ENCODE measurements at regions not wholly inside any gene's neighbourhood (a gene's known extent, or its start where the extent isn't known, plus 50 kb on each side); places are given as distances from the start of the nearest gene placed in this dataset.

DNA sequence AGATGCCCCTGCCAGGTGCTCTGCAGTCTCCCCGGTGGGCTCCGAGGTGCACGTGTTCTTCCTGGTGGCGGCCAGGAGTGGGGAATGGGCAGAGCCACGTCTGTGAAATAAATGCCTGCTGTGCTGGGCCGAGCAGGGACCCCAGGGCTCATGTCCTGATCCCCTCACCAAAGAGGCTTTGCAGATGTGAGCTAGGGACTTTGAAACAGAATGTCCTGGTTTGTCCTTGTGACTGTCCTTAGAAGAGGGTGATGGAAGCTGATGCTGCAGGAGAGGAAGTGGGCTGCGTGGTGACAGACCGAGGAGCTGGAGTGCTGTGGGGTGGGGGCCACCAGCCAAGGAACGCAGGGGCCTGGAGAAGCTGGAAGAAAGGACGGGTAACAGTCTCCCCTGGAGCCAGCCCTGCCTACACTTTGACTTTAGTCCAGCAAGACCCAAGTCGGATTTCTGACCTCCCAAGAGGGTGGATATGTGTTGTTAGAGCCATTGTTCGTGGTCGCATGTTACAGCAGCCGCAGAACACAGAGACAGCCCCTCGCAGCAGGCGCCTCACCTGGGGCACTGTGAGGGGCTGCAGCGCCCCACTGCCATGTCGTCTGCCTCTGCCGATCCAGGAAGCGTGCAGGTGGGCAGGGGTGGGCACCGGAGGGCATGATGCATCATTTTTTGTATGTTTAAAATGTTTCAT, 217.9 kb upstream of the CIBAR2 start:
- peaks cover 19% of the 10 kb centered on the region; the same call in 1 of the 2 replicates for H3K27me3 ChIP-seq (ENCODE audit: insufficient read depth, low read length)
- no peak overlapping the region for H2BK12ac ChIP-seq (ENCODE audit: insufficient read length, low read depth, low read length)
- H4K20me1 ChIP-seq (ENCODE audit: control insufficient read depth, insufficient read depth, insufficient read length): no peaks in the 10 kb centered on the region
- peak overlapping the region; percentile 41 for H3K4me2 ChIP-seq (ENCODE audit: insufficient read depth, insufficient read length, low read length)
- H3K79me1 ChIP-seq (ENCODE audit: insufficient read depth, low read depth, low read length, poor library complexity, severe bottlenecking): no peaks in the 10 kb centered on the region
- no peak overlapping the region for H2BK15ac ChIP-seq (ENCODE audit: low read depth, low read length)
- H3K79me2 ChIP-seq (ENCODE audit: insufficient read depth, low read length): no peaks in the 10 kb centered on the region
- no peak overlapping the region for H3K18ac ChIP-seq (ENCODE audit: insufficient read length, low read depth, low read length)
- no peak overlapping the region for H3K27ac ChIP-seq (ENCODE audit: insufficient read length, low read depth, low read length)
- Mint-ChIP-seq H3K4me3 (peak overlapping the region; percentile 28 to 71; a peak in 4 of 5 replicates), H3K4me1 (peaks cover 52 to 61% of the 10 kb centered on the region in 2 experiments), H3K9me3 (peaks cover 3 to 10% of the 10 kb centered on the region in 2 experiments; a peak in 4 of 5 replicates), H3K27me3 (ENCODE audit: low read depth) (peaks cover 78% of the 10 kb centered on the region), H3K27ac (peak overlapping the region in 1 of 3 experiments; percentile 13; a peak in 2 of 7 replicates), H3K36me3 (ENCODE audit: insufficient read depth in 1 of 3, low read depth in 3 of 3) (peaks cover 0 to 5% (median 4%) of the 10 kb centered on the region in 3 experiments; a peak in 3 of 7 replicates)
- no peak for DNase-seq
- H2AK5ac ChIP-seq (ENCODE audit: insufficient read length, low read length): no peak overlapping the region
- H3T11ph ChIP-seq (ENCODE audit: low read length): no peak overlapping the region
- H4K8ac ChIP-seq (replicated peaks; ENCODE audit: insufficient read length, low read depth, low read length): no peak overlapping the region
- H3K14ac ChIP-seq (ENCODE audit: insufficient read depth, low read length): no peak overlapping the region
- H3K56ac ChIP-seq (ENCODE audit: insufficient read length, low read depth, low read length): no peak overlapping the region
- no CpG with 5 or more reads among the region's 21 CpGs for WGBS (ENCODE audit: extremely low coverage, insufficient read length, low lambda C conversion rate)
- H2BK20ac ChIP-seq (ENCODE audit: low read depth, low read length, poor library complexity, severe bottlenecking): no peak overlapping the region
- no peak overlapping the region for H2AFZ ChIP-seq (ENCODE audit: low read length)
- H2BK5ac ChIP-seq (ENCODE audit: insufficient read length, low read length): no peak overlapping the region
- no peak overlapping the region for H2BK120ac ChIP-seq (ENCODE audit: low read depth, low read length, poor library complexity, severe bottlenecking)
- no peak overlapping the region for H3K4ac ChIP-seq (ENCODE audit: low read depth, low read length)
- H3K9ac ChIP-seq (ENCODE audit: extremely low read depth, insufficient read length, low read length): no peak overlapping the region
- H3K23ac ChIP-seq (ENCODE audit: insufficient read length, low read depth, low read length): no peak overlapping the region
- TF ChIP-seq, protein P1, sequence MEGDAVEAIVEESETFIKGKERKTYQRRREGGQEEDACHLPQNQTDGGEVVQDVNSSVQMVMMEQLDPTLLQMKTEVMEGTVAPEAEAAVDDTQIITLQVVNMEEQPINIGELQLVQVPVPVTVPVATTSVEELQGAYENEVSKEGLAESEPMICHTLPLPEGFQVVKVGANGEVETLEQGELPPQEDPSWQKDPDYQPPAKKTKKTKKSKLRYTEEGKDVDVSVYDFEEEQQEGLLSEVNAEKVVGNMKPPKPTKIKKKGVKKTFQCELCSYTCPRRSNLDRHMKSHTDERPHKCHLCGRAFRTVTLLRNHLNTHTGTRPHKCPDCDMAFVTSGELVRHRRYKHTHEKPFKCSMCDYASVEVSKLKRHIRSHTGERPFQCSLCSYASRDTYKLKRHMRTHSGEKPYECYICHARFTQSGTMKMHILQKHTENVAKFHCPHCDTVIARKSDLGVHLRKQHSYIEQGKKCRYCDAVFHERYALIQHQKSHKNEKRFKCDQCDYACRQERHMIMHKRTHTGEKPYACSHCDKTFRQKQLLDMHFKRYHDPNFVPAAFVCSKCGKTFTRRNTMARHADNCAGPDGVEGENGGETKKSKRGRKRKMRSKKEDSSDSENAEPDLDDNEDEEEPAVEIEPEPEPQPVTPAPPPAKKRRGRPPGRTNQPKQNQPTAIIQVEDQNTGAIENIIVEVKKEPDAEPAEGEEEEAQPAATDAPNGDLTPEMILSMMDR (conservative IDR thresholded peaks at IDR 0.05): no peak
- H4K5ac ChIP-seq (ENCODE audit: insufficient read length, low read depth, low read length): no peak overlapping the region
- H4K91ac ChIP-seq (ENCODE audit: insufficient read length, low read depth, low read length): no peak overlapping the region
- H3K23me2 ChIP-seq (ENCODE audit: insufficient read length, low read depth, low read length, poor library complexity, severe bottlenecking): peaks cover 7% of the 10 kb centered on the region
- peaks cover 9% of the 10 kb centered on the region for H3K4me1 ChIP-seq (ENCODE audit: insufficient read depth, low read length)
- H3K9me3 ChIP-seq (ENCODE audit: control insufficient read depth, low read depth, low read length): no peaks in the 10 kb centered on the region

All from H9 (cell line).